K562 (cell line): ENCODE measurements at regions not wholly inside any gene's neighbourhood (a gene's known extent, or its start where the extent isn't known, plus 50 kb on each side); places are given as distances from the start of the nearest gene placed in this dataset.

Experiments used
- ATAC-seq: fragments of 200-7000 bp; cut with Tn5 transposase; 3 replicates; pipeline ENCODE4 v1.9.1; 2020; ENCODE audit warnings: moderate library complexity
- BruUV-seq: library from RNA; stranded (reverse); fragments of 400-500 nt; replicated peaks from 2 replicates; lab custom pipeline; 2021; lab: Mats Ljungman, UMichigan
- CTCF ChIA-PET: fragments of 300-600 bp; formaldehyde crosslinking; extraction: SDS; loops from one replicate; lab custom pipeline; 2021; ENCODE audit warnings: low intra/inter-chr PET ratio; lab: Yijun Ruan, JAX
- POLR2A ChIA-PET: fragments of 300-600, 350-650 bp; sonication (Branson Sonifier 250); formaldehyde crosslinking; extraction: SDS; loops from one replicate; lab custom pipeline; 2021; ENCODE audit warnings: antibody characterized with exemption, inconsistent platforms; lab: Yijun Ruan, JAX
- DNase-seq, 4 experiments: peaks; one replicate each; pipeline versions ENCODE4 v3.0.0 to v3.0.0-alpha.2; 2011 to 2018; ENCODE audit warnings: low spot score in 3 of 4, mixed read lengths in 3 of 4; ENCODE audit errors: extremely low read depth in 1 of 4
- FAIRE-seq: peaks from 2 replicates; lab custom pipeline; 2011; peaks lifted over from hg19 to GRCh38; lab: Jason Lieb, UNC
- H2AFZ ChIP-seq: 2 replicates; pipeline ENCODE4 v1.6.0; 2011; ENCODE audit warnings: low read depth, low read length, control low read depth, inconsistent platforms
- H3K27ac ChIP-seq: fragments of 200-600 bp; 3 replicates; pipeline ENCODE4 v1.8.0; 2011; ENCODE audit warnings: low read depth, mild to moderate bottlenecking, control low read depth, inconsistent platforms, low read length, moderate library complexity, mixed read lengths; ENCODE audit errors: extremely low read depth
- H3K27me3 ChIP-seq, 2 experiments: fragments of 300-600 bp in 1 of 2; 2 replicates in 1 of 2; 3 replicates in 1 of 2; pipeline versions ENCODE4 v1.6.0 to v1.8.0; 2011; ENCODE audit warnings: inconsistent platforms in 2 of 2, low read length in 2 of 2, mild to moderate bottlenecking in 1 of 2, mixed read lengths in 1 of 2, moderate library complexity in 1 of 2; ENCODE audit not compliant: control insufficient read depth in 2 of 2, insufficient read depth in 2 of 2
- H3K36me3 ChIP-seq: fragments of 300-600 bp; 3 replicates; pipeline ENCODE4 v1.8.0; 2011; ENCODE audit warnings: mild to moderate bottlenecking, low read length, inconsistent platforms; ENCODE audit not compliant: control insufficient read depth, insufficient read depth
- H3K4me1 ChIP-seq, 2 experiments: fragments of 200-600 bp in 1 of 2; replicated peaks in 1 of 2; 2 replicates in 1 of 2; 3 replicates in 1 of 2; pipeline versions ENCODE4 v1.5.1 to v1.8.0; 2011; ENCODE audit warnings: inconsistent platforms in 2 of 2, low read length in 2 of 2, mild to moderate bottlenecking in 1 of 2, mixed read lengths in 1 of 2, moderate library complexity in 1 of 2; ENCODE audit not compliant: control insufficient read depth in 2 of 2, insufficient read depth in 2 of 2
- H3K4me2 ChIP-seq: 2 replicates; pipeline ENCODE4 v1.6.1; 2011; ENCODE audit warnings: low read length, control low read depth, inconsistent platforms, mixed read lengths; ENCODE audit not compliant: insufficient read depth
- H3K4me3 ChIP-seq: fragments of 200-600 bp; sonication (generic), shearing (Covaris generic); 2 replicates; pipeline ENCODE4 v1.5.1; 2016; ENCODE audit warnings: control low read depth, inconsistent platforms
- H3K79me2 ChIP-seq: fragments of 200-600 bp; 3 replicates; pipeline ENCODE4 v1.8.0; 2011; ENCODE audit warnings: low read length, inconsistent platforms; ENCODE audit not compliant: control insufficient read depth, insufficient read depth
- H3K9ac ChIP-seq, 2 experiments: 2 replicates each; pipeline versions ENCODE4 v1.6.0 to v1.6.1; 2011; ENCODE audit warnings: low read depth in 2 of 2, low read length in 2 of 2, control low read depth in 1 of 2, inconsistent platforms in 1 of 2, mild to moderate bottlenecking in 1 of 2, mixed read lengths in 1 of 2; ENCODE audit not compliant: insufficient read depth in 1 of 2
- H3K9me1 ChIP-seq: one replicate; pipeline ENCODE4 v1.6.0; 2011; ENCODE audit warnings: inconsistent platforms, mild to moderate bottlenecking, low read length, moderate library complexity; ENCODE audit not compliant: control insufficient read depth, insufficient read depth
- H3K9me3 ChIP-seq: replicated peaks from 2 replicates; pipeline ENCODE4 v1.5.1; 2011; ENCODE audit warnings: low read depth, low read length, inconsistent platforms; ENCODE audit not compliant: control insufficient read depth, insufficient read depth
- H4K20me1 ChIP-seq: replicated peaks from 2 replicates; pipeline ENCODE4 v1.6.1; 2011; ENCODE audit warnings: low read length, inconsistent platforms, mixed read lengths; ENCODE audit not compliant: control insufficient read depth, insufficient read depth
- CBX2 ChIP-seq: fragments of 200-600 bp; sonication (generic); IDR thresholded peaks from one replicate; pipeline ENCODE4 v1.6.1; 2012; ENCODE audit warnings: mild to moderate bottlenecking, low read length, inconsistent platforms; ENCODE audit not compliant: insufficient read depth, poor library complexity, severe bottlenecking
- CCNT2 ChIP-seq: IDR thresholded peaks from 2 replicates; pipeline ENCODE4 v1.6.1; 2011; ENCODE audit warnings: borderline replicate concordance, low read depth, mild to moderate bottlenecking, moderate library complexity, mixed read lengths, low read length; ENCODE audit not compliant: insufficient read length; ENCODE audit errors: extremely low read depth
- CREB1 ChIP-seq, 2 experiments: sonication (generic) in 1 of 2; formaldehyde crosslinking in 1 of 2; IDR thresholded peaks; 2 replicates each; pipeline versions ENCODE4 v1.6.1 to v1.8.0; 2012 to 2022; ENCODE audit warnings: inconsistent platforms in 1 of 2, mild to moderate bottlenecking in 1 of 2, missing genetic modification reagents in 1 of 2, moderate library complexity in 1 of 2
- ESRRB ChIP-seq: fragments of 250-450 bp; sonication (Bioruptor Pico); IDR thresholded peaks from 2 replicates; pipeline ENCODE4 v1.5.0; 2020; ENCODE audit warnings: mild to moderate bottlenecking, moderate library complexity, borderline replicate concordance
- EZH2 ChIP-seq: IDR thresholded peaks from 2 replicates; pipeline ENCODE4 v1.6.1; 2012; ENCODE audit warnings: low read depth, mild to moderate bottlenecking, inconsistent platforms, low read length, borderline replicate concordance
- HDAC1 ChIP-seq, 2 experiments: fragments of 450-650 bp; IDR thresholded peaks; 2 replicates each; pipeline ENCODE4 v1.6.1; 2016 to 2017; ENCODE audit warnings: inconsistent platforms in 1 of 2, mild to moderate bottlenecking in 1 of 2, moderate library complexity in 1 of 2
- HNRNPUL1 ChIP-seq: fragments of 200-400 bp; formaldehyde crosslinking; IDR thresholded peaks from 2 replicates; pipeline ENCODE4 v1.6.1; 2017; ENCODE audit warnings: low read length
- JUN ChIP-seq, 2 experiments: sonication (generic) in 1 of 2; formaldehyde crosslinking in 1 of 2; IDR thresholded peaks; 2 replicates each; pipeline versions ENCODE4 v1.6.1 to v1.8.0; 2012 to 2022; ENCODE audit warnings: borderline replicate concordance in 2 of 2, mild to moderate bottlenecking in 2 of 2, improper control_type of control experiment in 1 of 2, low read depth in 1 of 2, low read length in 1 of 2, missing genetic modification reagents in 1 of 2
- MED1 ChIP-seq: sonication (generic); formaldehyde crosslinking; IDR thresholded peaks from 2 replicates; pipeline ENCODE4 v1.8.1; 2023; ENCODE audit warnings: missing genetic modification reagents, borderline replicate concordance
- NEUROD1 ChIP-seq: fragments of 150-350 bp; IDR thresholded peaks from 2 replicates; pipeline ENCODE4 v1.6.1; 2014; ENCODE audit warnings: borderline replicate concordance, low read length, low read depth; ENCODE audit not compliant: partially characterized antibody
- SNRNP70 ChIP-seq: fragments of 200-400 bp; formaldehyde crosslinking; optimal IDR thresholded peaks from 2 replicates; pipeline ENCODE3; 2017; ENCODE audit warnings: low read depth, low read length
- U2AF1 ChIP-seq: fragments of 200-400 bp; formaldehyde crosslinking; optimal IDR thresholded peaks from 2 replicates; pipeline ENCODE3; 2017; ENCODE audit warnings: mild to moderate bottlenecking, low read depth, low read length, moderate library complexity
- ZBTB43 ChIP-seq: sonication (generic); formaldehyde crosslinking; IDR thresholded peaks from 2 replicates; pipeline ENCODE4 v1.8.0; 2023; ENCODE audit warnings: mild to moderate bottlenecking, missing genetic modification reagents
- ZNF165 ChIP-seq: fragments of 250-450 bp; sonication (Bioruptor Pico); IDR thresholded peaks from 2 replicates; pipeline ENCODE4 v1.4.0; 2020; ENCODE audit warnings: borderline replicate concordance
- in situ Hi-C: fragments of 300-500 bp; cut with MboI; formaldehyde crosslinking; loops from 4 replicates; pipeline ENCODE4 v1.15.0; 2018; ENCODE audit warnings: inconsistent platforms, mixed read lengths
- intact Hi-C: fragments of 100-400 bp; cut with micrococcal nuclease; formaldehyde crosslinking; loops from 2 replicates; pipeline ENCODE4 v1.14.2; 2022

- no peak overlapping the region for H3K4me2 ChIP-seq
- no peaks in the 10 kb centered on the region for H4K20me1 ChIP-seq
- POLR2A ChIA-PET: no interaction called here
- no peaks in the 10 kb centered on the region for H3K36me3 ChIP-seq
- no peaks in the 10 kb centered on the region for H3K79me2 ChIP-seq
- TF ChIP-seq NEUROD1 (no peak), ESRRB (CRISPR knock-in tag) (no peak), CCNT2 (no peak), CREB1 (IDR thresholded peaks at IDR 0.05) (no peak), CREB1 (CRISPR knock-in tag; IDR thresholded peaks at IDR 0.05) (no peak), ZNF165 (CRISPR knock-in tag) (no peak), U2AF1 (no peak), SNRNP70 (no peak), JUN (IDR thresholded peaks at IDR 0.05; ENCODE audit: borderline replicate concordance, low read depth, low read length) (no peak), JUN (CRISPR knock-in tag; IDR thresholded peaks at IDR 0.05; ENCODE audit: borderline replicate concordance) (no peak), CBX2 (no peak), HDAC1 (IDR thresholded peaks at IDR 0.05) (no peak), HNRNPUL1 (no peak), MED1 (no peak), EZH2 (no peak), ZBTB43 (CRISPR knock-in tag) (no peak)
- H3K9ac ChIP-seq: no peak overlapping the region
- DNase-seq: no peak
- CTCF ChIA-PET: no interaction called here
- no peaks in the 10 kb centered on the region for H3K27me3 ChIP-seq
- no peak for ATAC-seq
- in situ Hi-C loops (no loop called here), intact Hi-C loops (no loop called here)
- no peaks in the 10 kb centered on the region for H3K4me1 ChIP-seq
- H3K9me3 ChIP-seq: no peaks in the 10 kb centered on the region
- no peak overlapping the region for H3K27ac ChIP-seq
- no peaks in the 10 kb centered on the region for H3K9me1 ChIP-seq
- no TSS peak for BruUV-seq
- no peak overlapping the region for H2AFZ ChIP-seq
- FAIRE-seq: no peak
- no peak overlapping the region for H3K4me3 ChIP-seq
These were observed 821.9 kb downstream of the DACH1 start for GRCh38 chr13:71045101-71045500.
